HCT116 (cell line): ENCODE measurements at regions not wholly inside any gene's neighbourhood (a gene's known extent, or its start where the extent isn't known, plus 50 kb on each side); places are given as distances from the start of the nearest gene placed in this dataset.

Source experiments
- EZH2 ChIP-seq: fragments of 200-600 bp; sonication (generic); IDR thresholded peaks from 2 replicates; pipeline ENCODE4 v1.6.1; 2017; ENCODE audit warnings: antibody characterized with exemption, mixed run types
- JUND ChIP-seq: IDR thresholded peaks from 2 replicates; pipeline ENCODE4 v1.6.1; 2012
- POLR2A ChIP-seq: IDR thresholded peaks from 2 replicates; pipeline ENCODE4 v1.7.0; 2011; ENCODE audit warnings: borderline replicate concordance; ENCODE audit not compliant: insufficient read depth, insufficient read length; ENCODE audit errors: extremely low read depth
- POLR2AphosphoS5 ChIP-seq: IDR thresholded peaks from 2 replicates; pipeline ENCODE4 v1.6.1; 2011; ENCODE audit warnings: mild to moderate bottlenecking, low read depth, low read length, moderate library complexity
- SIN3A ChIP-seq: IDR thresholded peaks from 2 replicates; pipeline ENCODE4 v1.6.1; 2012; ENCODE audit warnings: low read depth
- YY1 ChIP-seq: IDR thresholded peaks from 2 replicates; pipeline ENCODE4 v1.6.1; 2011; ENCODE audit warnings: low read length, low read depth, moderate library complexity, mild to moderate bottlenecking; ENCODE audit not compliant: insufficient replicate concordance; ENCODE audit errors: extremely low read depth
- TF ChIP-seq, protein P1 (sequence below): IDR thresholded peaks from 2 replicates; pipeline ENCODE4 v1.6.1; 2012; ENCODE audit warnings: low read depth
- TF ChIP-seq, protein P2 (sequence below): IDR thresholded peaks from 2 replicates; pipeline ENCODE4 v1.6.1; 2011; ENCODE audit warnings: mild to moderate bottlenecking, low read length, moderate library complexity; ENCODE audit not compliant: insufficient replicate concordance; ENCODE audit errors: extremely low read depth
- TF ChIP-seq, protein P3 (sequence below), 3 experiments: fragments of 200-600 bp in 1 of 3; sonication (generic) in 1 of 3; IDR thresholded peaks in 2 of 3; conservative IDR thresholded peaks in 1 of 3; 2 replicates each; pipeline ENCODE4 v1.5.1; 2012 to 2017; ENCODE audit warnings: low read depth in 2 of 3, low read length in 2 of 3, antibody characterized with exemption in 1 of 3, borderline replicate concordance in 1 of 3, control low read depth in 1 of 3, mild to moderate bottlenecking in 1 of 3, mixed read lengths in 1 of 3, mixed run types in 1 of 3, moderate library complexity in 1 of 3; ENCODE audit not compliant: insufficient read depth in 1 of 3

DNA sequence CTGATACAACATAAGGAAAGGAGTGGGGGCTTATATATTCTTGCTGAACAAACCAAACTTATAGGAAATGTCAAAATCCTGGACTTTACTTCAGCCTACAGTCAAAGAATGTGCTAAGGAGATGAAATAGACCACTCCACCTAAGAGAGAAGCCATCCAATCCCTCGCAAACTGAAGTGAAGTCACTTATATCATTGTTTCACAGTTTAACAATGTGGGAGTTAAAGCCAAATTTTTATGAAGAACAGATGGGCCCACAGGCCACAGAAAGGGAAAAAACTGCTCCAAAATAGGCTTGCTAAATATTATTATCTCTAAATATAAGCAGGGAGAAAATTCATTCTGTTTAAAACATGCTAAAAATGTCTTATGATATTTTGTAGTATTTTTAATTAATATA lies 233.3 kb downstream of the GAS1 start:
- TF ChIP-seq, protein P1, sequence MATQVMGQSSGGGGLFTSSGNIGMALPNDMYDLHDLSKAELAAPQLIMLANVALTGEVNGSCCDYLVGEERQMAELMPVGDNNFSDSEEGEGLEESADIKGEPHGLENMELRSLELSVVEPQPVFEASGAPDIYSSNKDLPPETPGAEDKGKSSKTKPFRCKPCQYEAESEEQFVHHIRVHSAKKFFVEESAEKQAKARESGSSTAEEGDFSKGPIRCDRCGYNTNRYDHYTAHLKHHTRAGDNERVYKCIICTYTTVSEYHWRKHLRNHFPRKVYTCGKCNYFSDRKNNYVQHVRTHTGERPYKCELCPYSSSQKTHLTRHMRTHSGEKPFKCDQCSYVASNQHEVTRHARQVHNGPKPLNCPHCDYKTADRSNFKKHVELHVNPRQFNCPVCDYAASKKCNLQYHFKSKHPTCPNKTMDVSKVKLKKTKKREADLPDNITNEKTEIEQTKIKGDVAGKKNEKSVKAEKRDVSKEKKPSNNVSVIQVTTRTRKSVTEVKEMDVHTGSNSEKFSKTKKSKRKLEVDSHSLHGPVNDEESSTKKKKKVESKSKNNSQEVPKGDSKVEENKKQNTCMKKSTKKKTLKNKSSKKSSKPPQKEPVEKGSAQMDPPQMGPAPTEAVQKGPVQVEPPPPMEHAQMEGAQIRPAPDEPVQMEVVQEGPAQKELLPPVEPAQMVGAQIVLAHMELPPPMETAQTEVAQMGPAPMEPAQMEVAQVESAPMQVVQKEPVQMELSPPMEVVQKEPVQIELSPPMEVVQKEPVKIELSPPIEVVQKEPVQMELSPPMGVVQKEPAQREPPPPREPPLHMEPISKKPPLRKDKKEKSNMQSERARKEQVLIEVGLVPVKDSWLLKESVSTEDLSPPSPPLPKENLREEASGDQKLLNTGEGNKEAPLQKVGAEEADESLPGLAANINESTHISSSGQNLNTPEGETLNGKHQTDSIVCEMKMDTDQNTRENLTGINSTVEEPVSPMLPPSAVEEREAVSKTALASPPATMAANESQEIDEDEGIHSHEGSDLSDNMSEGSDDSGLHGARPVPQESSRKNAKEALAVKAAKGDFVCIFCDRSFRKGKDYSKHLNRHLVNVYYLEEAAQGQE = no peak
- TF ChIP-seq, protein P2, sequence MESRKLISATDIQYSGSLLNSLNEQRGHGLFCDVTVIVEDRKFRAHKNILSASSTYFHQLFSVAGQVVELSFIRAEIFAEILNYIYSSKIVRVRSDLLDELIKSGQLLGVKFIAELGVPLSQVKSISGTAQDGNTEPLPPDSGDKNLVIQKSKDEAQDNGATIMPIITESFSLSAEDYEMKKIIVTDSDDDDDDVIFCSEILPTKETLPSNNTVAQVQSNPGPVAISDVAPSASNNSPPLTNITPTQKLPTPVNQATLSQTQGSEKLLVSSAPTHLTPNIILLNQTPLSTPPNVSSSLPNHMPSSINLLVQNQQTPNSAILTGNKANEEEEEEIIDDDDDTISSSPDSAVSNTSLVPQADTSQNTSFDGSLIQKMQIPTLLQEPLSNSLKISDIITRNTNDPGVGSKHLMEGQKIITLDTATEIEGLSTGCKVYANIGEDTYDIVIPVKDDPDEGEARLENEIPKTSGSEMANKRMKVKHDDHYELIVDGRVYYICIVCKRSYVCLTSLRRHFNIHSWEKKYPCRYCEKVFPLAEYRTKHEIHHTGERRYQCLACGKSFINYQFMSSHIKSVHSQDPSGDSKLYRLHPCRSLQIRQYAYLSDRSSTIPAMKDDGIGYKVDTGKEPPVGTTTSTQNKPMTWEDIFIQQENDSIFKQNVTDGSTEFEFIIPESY = no peak
- TF ChIP-seq YY1 = no peak
- TF ChIP-seq POLR2A = no peak
- no peak for TF ChIP-seq EZH2
- TF ChIP-seq, protein P3, sequence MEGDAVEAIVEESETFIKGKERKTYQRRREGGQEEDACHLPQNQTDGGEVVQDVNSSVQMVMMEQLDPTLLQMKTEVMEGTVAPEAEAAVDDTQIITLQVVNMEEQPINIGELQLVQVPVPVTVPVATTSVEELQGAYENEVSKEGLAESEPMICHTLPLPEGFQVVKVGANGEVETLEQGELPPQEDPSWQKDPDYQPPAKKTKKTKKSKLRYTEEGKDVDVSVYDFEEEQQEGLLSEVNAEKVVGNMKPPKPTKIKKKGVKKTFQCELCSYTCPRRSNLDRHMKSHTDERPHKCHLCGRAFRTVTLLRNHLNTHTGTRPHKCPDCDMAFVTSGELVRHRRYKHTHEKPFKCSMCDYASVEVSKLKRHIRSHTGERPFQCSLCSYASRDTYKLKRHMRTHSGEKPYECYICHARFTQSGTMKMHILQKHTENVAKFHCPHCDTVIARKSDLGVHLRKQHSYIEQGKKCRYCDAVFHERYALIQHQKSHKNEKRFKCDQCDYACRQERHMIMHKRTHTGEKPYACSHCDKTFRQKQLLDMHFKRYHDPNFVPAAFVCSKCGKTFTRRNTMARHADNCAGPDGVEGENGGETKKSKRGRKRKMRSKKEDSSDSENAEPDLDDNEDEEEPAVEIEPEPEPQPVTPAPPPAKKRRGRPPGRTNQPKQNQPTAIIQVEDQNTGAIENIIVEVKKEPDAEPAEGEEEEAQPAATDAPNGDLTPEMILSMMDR (IDR thresholded peaks at IDR 0.05 in 2 of 3, conservative IDR thresholded peaks at IDR 0.05 in 1 of 3; ENCODE audit: borderline replicate concordance in 1 of 3, insufficient read depth in 1 of 3, low read depth in 2 of 3, low read length in 2 of 3) = no peak
- no peak for TF ChIP-seq POLR2AphosphoS5
- TF ChIP-seq SIN3A = no peak
- TF ChIP-seq JUND = no peak
